ENCODE measurements at regions not wholly inside any gene's neighbourhood (a gene's known extent, or its start where the extent isn't known, plus 50 kb on each side); places are given as distances from the start of the nearest gene placed in this dataset.

GRCh38 chr18:69143084-69143483, 257.6 kb upstream of the DOK6 start (continued):
- TF ChIP-seq, protein P1, sequence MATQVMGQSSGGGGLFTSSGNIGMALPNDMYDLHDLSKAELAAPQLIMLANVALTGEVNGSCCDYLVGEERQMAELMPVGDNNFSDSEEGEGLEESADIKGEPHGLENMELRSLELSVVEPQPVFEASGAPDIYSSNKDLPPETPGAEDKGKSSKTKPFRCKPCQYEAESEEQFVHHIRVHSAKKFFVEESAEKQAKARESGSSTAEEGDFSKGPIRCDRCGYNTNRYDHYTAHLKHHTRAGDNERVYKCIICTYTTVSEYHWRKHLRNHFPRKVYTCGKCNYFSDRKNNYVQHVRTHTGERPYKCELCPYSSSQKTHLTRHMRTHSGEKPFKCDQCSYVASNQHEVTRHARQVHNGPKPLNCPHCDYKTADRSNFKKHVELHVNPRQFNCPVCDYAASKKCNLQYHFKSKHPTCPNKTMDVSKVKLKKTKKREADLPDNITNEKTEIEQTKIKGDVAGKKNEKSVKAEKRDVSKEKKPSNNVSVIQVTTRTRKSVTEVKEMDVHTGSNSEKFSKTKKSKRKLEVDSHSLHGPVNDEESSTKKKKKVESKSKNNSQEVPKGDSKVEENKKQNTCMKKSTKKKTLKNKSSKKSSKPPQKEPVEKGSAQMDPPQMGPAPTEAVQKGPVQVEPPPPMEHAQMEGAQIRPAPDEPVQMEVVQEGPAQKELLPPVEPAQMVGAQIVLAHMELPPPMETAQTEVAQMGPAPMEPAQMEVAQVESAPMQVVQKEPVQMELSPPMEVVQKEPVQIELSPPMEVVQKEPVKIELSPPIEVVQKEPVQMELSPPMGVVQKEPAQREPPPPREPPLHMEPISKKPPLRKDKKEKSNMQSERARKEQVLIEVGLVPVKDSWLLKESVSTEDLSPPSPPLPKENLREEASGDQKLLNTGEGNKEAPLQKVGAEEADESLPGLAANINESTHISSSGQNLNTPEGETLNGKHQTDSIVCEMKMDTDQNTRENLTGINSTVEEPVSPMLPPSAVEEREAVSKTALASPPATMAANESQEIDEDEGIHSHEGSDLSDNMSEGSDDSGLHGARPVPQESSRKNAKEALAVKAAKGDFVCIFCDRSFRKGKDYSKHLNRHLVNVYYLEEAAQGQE (IDR thresholded peaks at IDR 0.05): no peak
- TF ChIP-seq YY1 (IDR thresholded peaks at IDR 0.05): no peak

DNA sequence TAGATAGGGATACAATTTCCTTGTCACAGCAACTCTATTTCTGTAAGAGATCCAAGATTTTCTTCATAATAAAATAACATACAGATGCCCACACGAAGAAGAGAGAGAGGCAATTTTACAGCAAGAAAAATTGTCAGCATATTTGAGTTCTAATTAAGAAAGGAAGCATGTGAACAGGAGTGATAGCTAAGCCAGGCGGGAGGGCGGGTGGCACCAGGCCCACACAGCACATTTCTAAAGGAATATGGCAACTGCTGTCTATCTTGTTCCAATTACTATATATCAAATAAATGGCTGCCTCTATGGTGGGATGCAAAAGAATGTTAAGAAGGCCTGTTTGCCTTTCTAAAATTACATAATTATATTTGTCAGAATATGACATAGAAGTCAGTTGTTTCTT, 248.3 kb upstream of the DOK6 start:
- TF ChIP-seq EGR1 (IDR thresholded peaks at IDR 0.05; ENCODE audit: low read depth in 2 of 2) (no peak), SP1 (IDR thresholded peaks at IDR 0.05) (no peak), FOXA1 (IDR thresholded peaks at IDR 0.05) (no peak), RAD21 (IDR thresholded peaks at IDR 0.05) (no peak)
- TF ChIP-seq, protein P1 (IDR thresholded peaks at IDR 0.05): no peak
- Histone ChIP-seq H3K4me1 (ENCODE audit: control insufficient read depth in 4 of 4, insufficient read depth in 4 of 4, low read length in 3 of 4) (no peaks in the 10 kb centered on the region), H3K9me3 (ENCODE audit: control insufficient read depth in 4 of 4, low read length in 3 of 4) (no peaks in the 10 kb centered on the region), H3K9ac (ENCODE audit: low read depth in 1 of 2, low read length in 2 of 2) (no peak overlapping the region), H3K4me3 (ENCODE audit: low read depth in 1 of 3, low read length in 3 of 3) (no peak overlapping the region), H3K27ac (ENCODE audit: low read depth in 1 of 2, low read length in 2 of 2) (no peak overlapping the region), H3K27me3 (ENCODE audit: control insufficient read depth in 4 of 4, insufficient read depth in 4 of 4, low read length in 3 of 4) (no peaks in the 10 kb centered on the region), H3K36me3 (ENCODE audit: control insufficient read depth in 4 of 4, insufficient read depth in 3 of 4, low read depth in 1 of 4, low read length in 3 of 4) (no peaks in the 10 kb centered on the region)
- DNase-seq (ENCODE audit: low spot score): no peak
- 91% methylated on average over 3 of the region's 3 CpGs for WGBS

DNA sequence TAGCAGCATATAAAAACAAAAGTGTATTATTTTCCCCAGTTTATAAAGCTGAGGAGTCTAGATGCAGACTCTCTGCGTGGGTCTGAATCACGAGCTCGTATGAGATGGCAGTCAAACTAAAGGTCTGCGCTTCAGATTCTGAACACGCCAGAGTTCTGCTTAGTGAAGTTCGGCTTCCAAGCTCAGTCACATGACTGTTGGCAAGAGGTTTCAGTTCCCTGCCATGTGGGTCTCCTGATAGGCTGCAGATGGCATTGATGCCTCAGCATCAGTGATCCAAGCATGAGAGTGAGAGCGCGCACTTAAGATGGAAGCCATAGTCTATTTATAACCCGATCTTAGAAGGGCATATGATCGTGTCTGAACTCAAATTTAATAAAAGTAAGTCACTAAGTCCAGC, 242.8 kb upstream of the DOK6 start:
- H3K36me3 ChIP-seq (ENCODE audit: control insufficient read depth in 4 of 4, insufficient read depth in 3 of 4, low read depth in 1 of 4, low read length in 3 of 4): no peaks in the 10 kb centered on the region
- no peaks in the 10 kb centered on the region for H3K27me3 ChIP-seq (ENCODE audit: control insufficient read depth in 4 of 4, insufficient read depth in 4 of 4, low read length in 3 of 4)
- no peaks in the 10 kb centered on the region for H3K4me1 ChIP-seq (ENCODE audit: control insufficient read depth in 4 of 4, insufficient read depth in 4 of 4, low read length in 3 of 4)
- H3K4me3 ChIP-seq (ENCODE audit: low read depth in 1 of 3, low read length in 3 of 3): no peak overlapping the region
- no peaks in the 10 kb centered on the region for H3K9me3 ChIP-seq (ENCODE audit: control insufficient read depth in 4 of 4, low read length in 3 of 4)
- WGBS: 95% methylated on average over 10 of the region's 10 CpGs
- no peak for TF ChIP-seq TAF1 (conservative IDR thresholded peaks at IDR 0.05)
- no peak for TF ChIP-seq HNF4G (IDR thresholded peaks at IDR 0.05)
- TF ChIP-seq, protein P2, sequence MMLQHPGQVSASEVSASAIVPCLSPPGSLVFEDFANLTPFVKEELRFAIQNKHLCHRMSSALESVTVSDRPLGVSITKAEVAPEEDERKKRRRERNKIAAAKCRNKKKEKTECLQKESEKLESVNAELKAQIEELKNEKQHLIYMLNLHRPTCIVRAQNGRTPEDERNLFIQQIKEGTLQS (IDR thresholded peaks at IDR 0.05): no peak
- H3K27ac ChIP-seq (ENCODE audit: low read depth in 1 of 2, low read length in 2 of 2): no peak overlapping the region
- DNase-seq (ENCODE audit: low spot score): no peak
- H3K9ac ChIP-seq (ENCODE audit: low read depth in 1 of 2, low read length in 2 of 2): no peak overlapping the region

GRCh38 chr18:69158944-69159343, 241.7 kb upstream of the DOK6 start:
- WGBS: 78% methylated on average over 6 of the region's 6 CpGs
- TF ChIP-seq GABPA (IDR thresholded peaks at IDR 0.05 in 1 of 2, conservative IDR thresholded peaks at IDR 0.05 in 1 of 2): no peak
- TF ChIP-seq RXRA (IDR thresholded peaks at IDR 0.05): no peak
- no peak for TF ChIP-seq HNF4G (IDR thresholded peaks at IDR 0.05)
- TF ChIP-seq FOXA2 (IDR thresholded peaks at IDR 0.05): no peak
- TF ChIP-seq HNF4A (conservative IDR thresholded peaks at IDR 0.05): no peak
- TF ChIP-seq EGR1 (IDR thresholded peaks at IDR 0.05; ENCODE audit: low read depth in 2 of 2): no peak
- TF ChIP-seq, protein P2 (IDR thresholded peaks at IDR 0.05): no peak
- TF ChIP-seq JUND (IDR thresholded peaks at IDR 0.05): no peak
- TF ChIP-seq TAF1 (conservative IDR thresholded peaks at IDR 0.05): no peak
- TF ChIP-seq SP1 (IDR thresholded peaks at IDR 0.05): no peak
- TF ChIP-seq NR2F2 (IDR thresholded peaks at IDR 0.05): no peak
- no peak for TF ChIP-seq FOXA1 (IDR thresholded peaks at IDR 0.05)
- TF ChIP-seq RAD21 (IDR thresholded peaks at IDR 0.05): no peak
- TF ChIP-seq, protein P1 (IDR thresholded peaks at IDR 0.05): no peak

More at GRCh38 chr18:69158944-69159343, 241.7 kb upstream of the DOK6 start:
- H3K36me3 ChIP-seq (ENCODE audit: control insufficient read depth in 4 of 4, insufficient read depth in 3 of 4, low read depth in 1 of 4, low read length in 3 of 4): no peaks in the 10 kb centered on the region
- no peak overlapping the region for H3K27ac ChIP-seq (ENCODE audit: low read depth in 1 of 2, low read length in 2 of 2)
- DNase-seq (ENCODE audit: low spot score): no peak
- no peaks in the 10 kb centered on the region for H3K4me1 ChIP-seq (ENCODE audit: control insufficient read depth in 4 of 4, insufficient read depth in 4 of 4, low read length in 3 of 4)
- no peak overlapping the region for H3K4me3 ChIP-seq (ENCODE audit: low read depth in 1 of 3, low read length in 3 of 3)
- no peaks in the 10 kb centered on the region for H3K27me3 ChIP-seq (ENCODE audit: control insufficient read depth in 4 of 4, insufficient read depth in 4 of 4, low read length in 3 of 4)
- H3K9ac ChIP-seq (ENCODE audit: low read depth in 1 of 2, low read length in 2 of 2): no peak overlapping the region
- H3K9me3 ChIP-seq (ENCODE audit: control insufficient read depth in 4 of 4, low read length in 3 of 4): no peaks in the 10 kb centered on the region
